GM12865 (cell line): ENCODE measurements at regions not wholly inside any gene's neighbourhood (a gene's known extent, or its start where the extent isn't known, plus 50 kb on each side); places are given as distances from the start of the nearest gene placed in this dataset.

Experiments used
- DNase-seq: peaks from one replicate; pipeline ENCODE4 v3.0.0; 2010; ENCODE audit warnings: low read depth
- H3K4me3 ChIP-seq: 2 replicates; pipeline ENCODE4 v1.5.1; 2011; ENCODE audit warnings: mild to moderate bottlenecking, low read depth, low read length, control low read depth
- TF ChIP-seq, protein P1 (sequence below): IDR thresholded peaks from 2 replicates; pipeline ENCODE4 v1.5.1; 2011; ENCODE audit warnings: low read length, control low read depth, low read depth, inconsistent platforms; ENCODE audit not compliant: insufficient read depth; ENCODE audit errors: missing control alignments

DNA sequence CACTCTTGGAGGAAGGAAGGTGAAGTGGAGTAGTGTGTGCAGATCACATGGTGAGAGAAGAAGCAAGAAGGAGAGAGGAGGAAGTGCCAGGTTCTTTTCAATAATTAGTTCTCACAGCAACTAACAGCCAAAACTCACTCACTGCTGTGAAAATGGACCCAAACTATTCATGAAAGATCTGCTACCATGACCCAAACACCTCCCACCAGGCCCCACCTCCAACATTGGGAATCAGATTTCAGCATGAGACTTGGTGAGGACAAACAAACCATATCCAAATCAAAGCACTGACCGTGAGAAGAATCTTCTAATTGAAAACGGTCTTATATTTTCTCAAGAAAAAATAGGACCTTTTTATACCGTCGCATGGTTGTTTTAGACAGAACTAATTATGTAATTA lies 468.7 kb upstream of the TYRP1 start:
- TF ChIP-seq, protein P1, sequence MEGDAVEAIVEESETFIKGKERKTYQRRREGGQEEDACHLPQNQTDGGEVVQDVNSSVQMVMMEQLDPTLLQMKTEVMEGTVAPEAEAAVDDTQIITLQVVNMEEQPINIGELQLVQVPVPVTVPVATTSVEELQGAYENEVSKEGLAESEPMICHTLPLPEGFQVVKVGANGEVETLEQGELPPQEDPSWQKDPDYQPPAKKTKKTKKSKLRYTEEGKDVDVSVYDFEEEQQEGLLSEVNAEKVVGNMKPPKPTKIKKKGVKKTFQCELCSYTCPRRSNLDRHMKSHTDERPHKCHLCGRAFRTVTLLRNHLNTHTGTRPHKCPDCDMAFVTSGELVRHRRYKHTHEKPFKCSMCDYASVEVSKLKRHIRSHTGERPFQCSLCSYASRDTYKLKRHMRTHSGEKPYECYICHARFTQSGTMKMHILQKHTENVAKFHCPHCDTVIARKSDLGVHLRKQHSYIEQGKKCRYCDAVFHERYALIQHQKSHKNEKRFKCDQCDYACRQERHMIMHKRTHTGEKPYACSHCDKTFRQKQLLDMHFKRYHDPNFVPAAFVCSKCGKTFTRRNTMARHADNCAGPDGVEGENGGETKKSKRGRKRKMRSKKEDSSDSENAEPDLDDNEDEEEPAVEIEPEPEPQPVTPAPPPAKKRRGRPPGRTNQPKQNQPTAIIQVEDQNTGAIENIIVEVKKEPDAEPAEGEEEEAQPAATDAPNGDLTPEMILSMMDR, result no peak
- H3K4me3 ChIP-seq, result no peak overlapping the region
- DNase-seq, result no peak

DNA sequence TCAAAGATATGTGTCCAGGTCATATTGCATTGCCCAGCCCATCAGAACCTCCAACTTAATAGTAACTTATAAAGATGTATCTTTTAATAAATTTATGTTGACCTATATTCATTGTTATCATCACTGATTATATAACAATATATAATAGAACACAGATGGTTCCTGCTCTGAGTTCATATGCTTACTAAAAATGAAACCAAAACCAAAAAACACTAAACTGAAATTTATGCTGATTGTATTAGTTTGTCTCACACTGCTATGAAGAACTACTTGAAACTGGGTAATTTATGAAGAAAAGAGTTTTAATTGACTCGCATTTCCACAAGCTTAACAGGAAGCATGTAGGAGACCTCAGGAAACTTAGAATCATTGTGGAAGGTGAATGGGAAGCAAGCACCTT lies 462.5 kb upstream of the TYRP1 start:
- no peak overlapping the region for H3K4me3 ChIP-seq

DNA sequence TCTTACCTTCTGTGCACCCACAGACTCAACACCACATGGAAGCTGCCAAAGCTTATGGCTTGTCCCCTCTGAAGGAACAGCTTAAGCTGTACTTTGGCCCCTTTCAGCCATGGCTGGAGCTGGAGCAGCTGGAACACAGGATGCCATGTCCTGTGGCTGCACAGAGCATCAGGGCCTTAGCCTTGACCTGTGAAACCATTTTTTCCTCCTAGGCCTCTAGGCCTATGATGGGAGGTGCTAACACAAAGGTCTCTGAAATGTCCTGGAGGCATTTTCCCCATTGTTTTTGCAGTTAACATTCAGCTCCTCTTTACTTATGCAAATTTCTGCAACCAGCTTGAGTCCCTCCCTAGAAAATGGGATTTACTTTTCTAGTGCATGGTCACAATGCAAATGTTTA lies 461.4 kb upstream of the TYRP1 start:
- no peak overlapping the region for H3K4me3 ChIP-seq
- DNase-seq, result no peak
- TF ChIP-seq, protein P1, result no peak

More for the DNA sequence above, 462.5 kb upstream of the TYRP1 start:
- no peak for DNase-seq
- TF ChIP-seq, protein P1, result no peak

DNA sequence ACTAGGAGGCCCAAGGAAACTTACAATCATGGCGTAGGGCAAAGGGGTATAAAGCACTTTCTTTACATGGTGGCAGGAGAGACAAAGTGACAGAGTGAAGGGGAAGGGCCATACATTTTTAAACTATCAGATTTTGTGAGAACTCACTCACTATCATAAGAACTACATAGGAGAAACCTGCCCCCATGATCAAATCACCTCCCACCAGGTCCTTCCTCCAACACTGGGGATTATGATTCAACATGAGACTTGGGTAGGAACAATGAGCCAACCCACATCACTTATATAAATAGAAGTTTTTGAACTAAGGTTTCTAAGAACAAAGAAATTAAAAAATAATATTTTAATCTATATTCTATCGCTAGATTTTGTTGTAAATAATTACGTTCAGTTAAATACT lies 460.3 kb upstream of the TYRP1 start:
- H3K4me3 ChIP-seq, result no peak overlapping the region
- TF ChIP-seq, protein P1, result no peak
- no peak for DNase-seq

DNA sequence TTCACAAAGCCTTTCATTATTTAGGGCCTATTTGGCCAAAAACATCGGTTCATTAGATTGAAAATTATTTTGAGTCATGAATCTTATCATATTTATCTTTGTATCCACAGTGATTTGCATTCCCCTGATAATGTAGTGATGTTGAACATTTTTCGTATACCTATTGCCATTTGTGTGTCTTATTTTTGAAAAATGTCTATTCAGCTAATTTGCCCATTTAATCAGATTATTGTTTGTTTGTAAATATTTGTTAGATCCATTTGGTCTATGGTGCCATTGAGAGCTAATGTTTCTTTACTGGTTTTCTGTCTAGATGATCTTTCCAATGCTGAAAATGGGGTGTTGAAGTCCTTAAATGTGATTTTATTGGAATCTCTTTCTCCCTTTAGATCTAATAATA lies 439.2 kb upstream of the TYRP1 start:
- TF ChIP-seq, protein P1, result no peak
- DNase-seq, result no peak
- no peak overlapping the region for H3K4me3 ChIP-seq

DNA sequence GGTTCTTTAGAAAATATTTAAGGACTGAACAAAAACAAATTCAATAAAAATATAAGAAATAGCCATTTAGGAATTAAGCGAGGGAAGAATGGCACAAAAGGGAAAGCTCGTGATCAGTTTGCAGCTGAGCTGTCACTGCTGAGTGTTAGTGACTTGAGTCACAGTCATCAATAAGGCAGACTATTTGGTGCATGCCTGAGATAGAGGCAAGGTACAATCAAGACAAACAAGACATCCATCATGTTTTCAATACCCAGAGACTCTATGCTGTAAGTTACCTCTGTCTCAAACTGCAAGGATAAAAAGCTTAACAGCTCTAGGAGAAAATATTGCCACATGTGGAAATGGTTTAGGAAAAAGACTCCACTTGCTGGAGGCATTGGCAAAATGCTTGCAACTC lies 426.4 kb upstream of the TYRP1 start:
- no peak for DNase-seq
- TF ChIP-seq, protein P1, result no peak
- no peak overlapping the region for H3K4me3 ChIP-seq

DNA sequence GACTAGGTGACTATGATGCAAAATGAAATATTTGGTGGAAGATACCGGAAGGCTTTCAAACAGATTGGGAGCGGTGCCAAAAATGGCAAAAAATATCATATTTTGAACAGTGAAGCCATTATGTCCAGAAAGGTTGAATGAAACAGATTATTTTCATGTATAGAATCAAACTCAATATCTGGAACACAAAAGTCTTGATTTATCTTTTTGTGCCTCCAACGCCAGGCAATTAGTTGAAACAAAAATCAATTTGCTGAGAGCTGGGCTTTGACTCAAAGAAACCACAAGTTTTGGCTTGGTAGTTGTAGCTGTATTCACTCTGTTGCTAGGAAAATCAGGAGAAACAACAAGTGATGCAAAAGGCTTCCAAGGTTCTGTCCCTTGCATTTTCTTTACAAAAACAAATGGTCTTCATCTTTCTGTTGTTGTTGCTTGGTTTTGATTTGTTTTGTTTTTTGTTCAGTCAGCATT lies 421.7 kb upstream of the TYRP1 start:
- TF ChIP-seq, protein P1, result no peak
- DNase-seq, result no peak
- no peak overlapping the region for H3K4me3 ChIP-seq
